Neural progenitor cell (in vitro differentiated cells): ENCODE measurements at regions not wholly inside any gene's neighbourhood (a gene's known extent, or its start where the extent isn't known, plus 50 kb on each side); places are given as distances from the start of the nearest gene placed in this dataset.

ENCODE experiments used
- EZH2phosphoT487 ChIP-seq: fragments of 200-600 bp; sonication (generic); IDR thresholded peaks from 2 replicates; pipeline ENCODE4 v1.6.1; 2017; ENCODE audit warnings: antibody characterized with exemption
- TF ChIP-seq, protein P1 (sequence below): fragments of 200-600 bp; sonication (generic); IDR thresholded peaks from 2 replicates; pipeline ENCODE4 v1.5.1; 2017; ENCODE audit warnings: antibody characterized with exemption, mild to moderate bottlenecking

- TF ChIP-seq, protein P1, sequence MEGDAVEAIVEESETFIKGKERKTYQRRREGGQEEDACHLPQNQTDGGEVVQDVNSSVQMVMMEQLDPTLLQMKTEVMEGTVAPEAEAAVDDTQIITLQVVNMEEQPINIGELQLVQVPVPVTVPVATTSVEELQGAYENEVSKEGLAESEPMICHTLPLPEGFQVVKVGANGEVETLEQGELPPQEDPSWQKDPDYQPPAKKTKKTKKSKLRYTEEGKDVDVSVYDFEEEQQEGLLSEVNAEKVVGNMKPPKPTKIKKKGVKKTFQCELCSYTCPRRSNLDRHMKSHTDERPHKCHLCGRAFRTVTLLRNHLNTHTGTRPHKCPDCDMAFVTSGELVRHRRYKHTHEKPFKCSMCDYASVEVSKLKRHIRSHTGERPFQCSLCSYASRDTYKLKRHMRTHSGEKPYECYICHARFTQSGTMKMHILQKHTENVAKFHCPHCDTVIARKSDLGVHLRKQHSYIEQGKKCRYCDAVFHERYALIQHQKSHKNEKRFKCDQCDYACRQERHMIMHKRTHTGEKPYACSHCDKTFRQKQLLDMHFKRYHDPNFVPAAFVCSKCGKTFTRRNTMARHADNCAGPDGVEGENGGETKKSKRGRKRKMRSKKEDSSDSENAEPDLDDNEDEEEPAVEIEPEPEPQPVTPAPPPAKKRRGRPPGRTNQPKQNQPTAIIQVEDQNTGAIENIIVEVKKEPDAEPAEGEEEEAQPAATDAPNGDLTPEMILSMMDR: no peak
- no peak for TF ChIP-seq EZH2phosphoT487
Observed at GRCh38 chr2:9755638-9756037, 87.6 kb upstream of the TAF1B start.
